Mucosa of rectum (tissue), 2 donors: ENCODE measurements at regions not wholly inside any gene's neighbourhood (a gene's known extent, or its start where the extent isn't known, plus 50 kb on each side); places are given as distances from the start of the nearest gene placed in this dataset.

ENCODE experiments used
- H3K27ac ChIP-seq, 2 donors: one replicate each; pipeline ENCODE4 v1.7.0; 2013; ENCODE audit warnings: inconsistent platforms in 2 of 2, low read depth in 2 of 2, low read length in 2 of 2
- H3K27me3 ChIP-seq, 2 donors: one replicate each; pipeline ENCODE4 v1.7.0; 2013; ENCODE audit warnings: low read length in 2 of 2; ENCODE audit not compliant: control insufficient read depth in 2 of 2, insufficient read depth in 2 of 2
- H3K36me3 ChIP-seq, 2 donors: one replicate each; pipeline ENCODE4 v1.7.0; 2013; ENCODE audit warnings: low read length in 2 of 2; ENCODE audit not compliant: control insufficient read depth in 2 of 2, insufficient read depth in 2 of 2
- H3K4me1 ChIP-seq, 2 donors: one replicate each; pipeline ENCODE4 v1.7.0; 2013; ENCODE audit warnings: low read length in 2 of 2, mild to moderate bottlenecking in 1 of 2; ENCODE audit not compliant: control insufficient read depth in 2 of 2, insufficient read depth in 2 of 2
- H3K4me3 ChIP-seq, 2 donors: one replicate each; pipeline ENCODE4 v1.7.0; 2013; ENCODE audit warnings: low read length in 2 of 2
- H3K9ac ChIP-seq, 2 donors: one replicate each; pipeline ENCODE4 v1.7.0; 2013; ENCODE audit warnings: low read length in 2 of 2, low read depth in 1 of 2, mild to moderate bottlenecking in 1 of 2
- H3K9me3 ChIP-seq, 2 donors: one replicate each; pipeline ENCODE4 v1.7.0; 2013; ENCODE audit warnings: low read length in 2 of 2; ENCODE audit not compliant: control insufficient read depth in 2 of 2
- donor health status: healthy.
- donor health status: Normal muscosa, but diverticular disease.

DNA sequence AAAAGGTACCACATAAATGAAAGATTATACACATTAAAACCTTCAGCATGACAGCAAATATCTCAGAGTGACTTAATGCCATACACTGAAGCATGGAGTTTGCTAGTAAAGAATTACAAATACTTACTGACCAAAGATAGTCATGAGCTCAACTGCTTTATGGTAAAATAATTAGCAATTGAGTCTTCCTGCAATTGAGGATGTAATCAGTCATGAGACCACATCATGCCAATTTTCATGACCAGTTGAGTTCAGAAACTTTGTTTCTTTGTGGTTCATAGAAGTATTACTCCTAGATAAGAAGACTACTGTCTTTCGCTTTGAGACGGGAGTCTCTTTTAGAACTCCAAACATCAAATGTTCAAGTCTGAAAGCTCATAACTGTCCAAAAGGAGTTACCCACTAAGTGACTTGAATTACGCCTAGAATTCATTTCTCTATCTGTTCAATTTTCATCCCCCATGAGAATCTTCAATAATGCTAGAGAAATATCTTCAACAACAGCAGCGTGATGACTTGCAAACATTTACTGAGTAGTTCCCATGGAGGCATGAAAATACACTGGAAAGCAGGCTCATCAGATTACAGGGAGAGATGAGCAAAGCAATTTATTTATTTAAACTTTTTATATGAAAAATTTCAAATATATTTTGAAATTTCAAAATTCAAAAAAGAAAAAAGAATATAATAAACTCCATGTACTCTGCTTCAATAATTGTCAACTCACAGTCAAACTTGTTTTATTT lies 120.0 kb downstream of the BTG1 start:
- no peaks in the 10 kb centered on the region for H3K27me3 ChIP-seq
- no peak overlapping the region for H3K27ac ChIP-seq
- H3K4me1 ChIP-seq, result peaks cover 0 to 3% of the 10 kb centered on the region in 2 donors
- no peaks in the 10 kb centered on the region for H3K9me3 ChIP-seq
- no peaks in the 10 kb centered on the region for H3K36me3 ChIP-seq
- H3K9ac ChIP-seq, result no peak overlapping the region
- H3K4me3 ChIP-seq, result no peak overlapping the region

- Histone ChIP-seq H3K27ac (no peak overlapping the region), H3K36me3 (no peaks in the 10 kb centered on the region), H3K9me3 (no peaks in the 10 kb centered on the region), H3K4me1 (no peaks in the 10 kb centered on the region), H3K4me3 (no peak overlapping the region), H3K9ac (no peak overlapping the region), H3K27me3 (no peaks in the 10 kb centered on the region)
Observed at GRCh38 chr12:92022093-92022492, 123.6 kb downstream of the BTG1 start.

GRCh38 chr12:92021666-92022035 lies 124.0 kb downstream of the BTG1 start:
- Histone ChIP-seq H3K36me3 (no peaks in the 10 kb centered on the region), H3K27me3 (no peaks in the 10 kb centered on the region), H3K4me3 (no peak overlapping the region), H3K27ac (no peak overlapping the region), H3K9ac (no peak overlapping the region), H3K9me3 (no peaks in the 10 kb centered on the region), H3K4me1 (no peaks in the 10 kb centered on the region)

DNA sequence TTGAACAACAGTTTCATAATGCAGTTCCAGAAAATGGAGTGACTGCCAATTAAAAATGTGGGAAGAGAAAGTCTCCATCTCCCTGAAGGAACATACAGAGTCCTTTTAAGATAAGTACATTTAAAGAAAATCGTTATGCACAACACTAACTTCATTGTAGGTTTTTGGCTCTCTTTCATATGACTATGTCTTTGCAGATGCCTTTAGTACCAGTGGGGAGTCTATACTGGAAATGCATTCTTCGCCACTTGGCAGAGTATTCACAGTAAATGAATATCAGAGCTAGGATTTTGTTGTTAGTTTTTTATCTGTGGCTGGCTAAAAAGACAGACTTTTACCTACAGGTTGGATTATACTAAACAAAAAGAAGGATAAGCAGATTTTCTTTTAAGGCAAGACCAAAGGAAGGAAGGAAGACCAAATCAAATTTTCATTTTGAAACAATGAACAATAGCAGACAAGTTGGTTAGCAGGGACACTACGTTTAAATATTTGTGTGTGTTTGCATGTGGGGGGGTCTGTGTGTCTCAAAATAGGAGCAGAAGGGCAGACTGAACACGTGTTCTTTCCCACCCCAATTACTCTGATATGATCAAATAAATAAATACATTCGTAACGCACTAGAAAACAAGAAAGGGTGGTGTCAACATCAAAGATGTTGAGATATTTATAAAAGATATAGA lies 124.5 kb downstream of the BTG1 start:
- H3K9me3 ChIP-seq, result no peaks in the 10 kb centered on the region
- no peak overlapping the region for H3K27ac ChIP-seq
- no peak overlapping the region for H3K4me3 ChIP-seq
- H3K36me3 ChIP-seq, result no peaks in the 10 kb centered on the region
- H3K9ac ChIP-seq, result no peak overlapping the region
- no peaks in the 10 kb centered on the region for H3K4me1 ChIP-seq
- no peaks in the 10 kb centered on the region for H3K27me3 ChIP-seq

DNA sequence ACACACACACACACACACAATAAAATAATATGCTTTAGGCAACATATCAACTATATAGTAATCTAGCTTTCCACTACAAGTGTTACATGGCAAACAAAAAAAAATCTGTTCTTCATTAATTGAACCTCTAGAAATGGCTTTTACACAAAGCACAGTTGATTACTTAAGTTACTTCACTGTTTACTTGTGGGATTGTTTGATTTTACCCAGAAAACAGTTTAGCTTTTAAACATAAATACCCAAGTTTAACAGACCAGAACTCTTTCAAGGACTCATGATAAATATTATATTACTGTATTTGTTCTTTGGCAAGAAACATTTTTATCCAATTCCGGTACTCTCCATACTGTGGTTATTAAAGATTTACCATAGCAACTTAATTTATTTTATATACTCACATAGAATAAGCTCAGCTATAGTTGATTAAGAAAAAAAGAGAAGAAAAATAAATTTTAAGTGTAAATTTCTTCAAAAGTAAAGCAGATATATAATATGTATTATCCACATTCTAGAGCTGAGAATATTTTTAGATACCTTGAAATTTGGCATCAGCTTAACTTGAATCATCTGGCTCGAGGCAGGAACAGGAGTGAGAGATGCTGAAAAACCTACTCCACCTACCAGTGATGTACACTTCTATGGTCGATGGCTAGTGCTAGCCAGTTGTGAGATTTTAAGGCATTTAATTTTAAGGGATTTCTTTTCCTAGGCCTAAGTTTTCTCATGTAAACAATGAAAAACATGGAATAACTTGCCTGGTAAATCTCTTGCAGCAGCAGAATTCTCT lies 126.0 kb downstream of the BTG1 start:
- no peak overlapping the region for H3K9ac ChIP-seq
- H3K4me3 ChIP-seq, result no peak overlapping the region
- no peaks in the 10 kb centered on the region for H3K4me1 ChIP-seq
- no peaks in the 10 kb centered on the region for H3K36me3 ChIP-seq
- no peaks in the 10 kb centered on the region for H3K27me3 ChIP-seq
- no peaks in the 10 kb centered on the region for H3K9me3 ChIP-seq
- no peak overlapping the region for H3K27ac ChIP-seq

DNA sequence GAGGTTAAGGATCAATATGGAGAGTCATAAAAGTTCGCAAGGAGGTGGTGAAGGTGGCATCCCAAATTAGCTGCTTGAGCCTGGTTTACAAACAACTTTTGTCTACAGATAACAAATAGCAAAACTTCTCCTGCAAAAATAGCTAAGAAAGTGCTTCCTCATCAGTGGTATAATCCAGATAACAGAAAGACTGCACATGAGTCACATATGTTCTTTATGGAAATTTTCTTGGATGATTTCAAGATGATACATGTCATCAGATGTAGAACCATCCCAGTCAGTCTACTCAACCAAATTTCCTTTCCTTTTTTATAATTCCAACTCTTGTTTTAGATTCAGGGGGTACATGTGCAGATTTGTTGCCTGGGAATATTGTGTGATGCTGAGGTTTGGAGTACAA lies 133.0 kb downstream of the BTG1 start:
- H3K4me3 ChIP-seq, result no peak overlapping the region
- H3K36me3 ChIP-seq, result no peaks in the 10 kb centered on the region

DNA sequence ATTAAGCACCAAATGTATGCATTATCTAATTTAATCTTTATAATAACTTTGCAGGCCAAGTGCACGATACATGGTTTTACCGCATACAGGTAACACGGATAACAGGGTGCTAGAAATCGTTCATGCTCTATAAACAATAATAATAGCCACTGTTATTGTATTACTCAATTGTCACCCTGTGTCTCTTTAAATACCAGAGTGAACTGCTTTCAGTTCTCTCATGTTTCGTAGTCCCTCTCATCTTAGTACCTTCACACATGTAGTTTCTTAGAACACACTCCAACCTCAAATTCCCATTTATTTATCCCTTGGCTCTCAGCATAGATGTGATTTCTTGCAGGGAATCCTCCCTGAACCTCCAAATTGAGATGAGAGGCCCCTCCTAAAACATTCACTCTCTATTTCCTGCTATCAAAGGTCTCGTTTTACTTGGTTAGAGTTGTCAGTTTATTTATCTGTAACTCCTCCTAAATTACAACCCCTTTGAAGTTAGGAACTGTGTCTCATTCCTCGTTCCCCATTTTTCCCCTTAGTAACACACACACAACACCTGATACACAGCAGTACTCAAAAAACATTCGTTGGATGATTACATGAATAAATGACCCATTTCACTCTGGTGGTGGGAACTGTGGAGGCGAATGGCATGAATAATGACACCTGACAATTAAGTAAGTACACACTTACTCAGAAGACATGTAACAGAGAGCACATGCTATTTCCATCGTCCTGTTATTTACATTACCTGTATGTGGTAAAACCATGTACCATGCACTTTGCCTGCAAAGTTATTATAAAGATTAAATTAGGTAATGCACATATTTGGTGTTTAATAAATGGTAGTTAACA lies 134.6 kb downstream of the BTG1 start:
- no peak overlapping the region for H3K27ac ChIP-seq
- H3K9me3 ChIP-seq, result no peaks in the 10 kb centered on the region
- no peaks in the 10 kb centered on the region for H3K36me3 ChIP-seq
- no peak overlapping the region for H3K4me3 ChIP-seq
- H3K4me1 ChIP-seq, result no peaks in the 10 kb centered on the region
- no peak overlapping the region for H3K9ac ChIP-seq
- no peaks in the 10 kb centered on the region for H3K27me3 ChIP-seq

More for the DNA sequence above, 133.0 kb downstream of the BTG1 start:
- Histone ChIP-seq H3K9me3 (no peaks in the 10 kb centered on the region), H3K9ac (no peak overlapping the region), H3K4me1 (no peaks in the 10 kb centered on the region), H3K27ac (no peak overlapping the region), H3K27me3 (no peaks in the 10 kb centered on the region)

DNA sequence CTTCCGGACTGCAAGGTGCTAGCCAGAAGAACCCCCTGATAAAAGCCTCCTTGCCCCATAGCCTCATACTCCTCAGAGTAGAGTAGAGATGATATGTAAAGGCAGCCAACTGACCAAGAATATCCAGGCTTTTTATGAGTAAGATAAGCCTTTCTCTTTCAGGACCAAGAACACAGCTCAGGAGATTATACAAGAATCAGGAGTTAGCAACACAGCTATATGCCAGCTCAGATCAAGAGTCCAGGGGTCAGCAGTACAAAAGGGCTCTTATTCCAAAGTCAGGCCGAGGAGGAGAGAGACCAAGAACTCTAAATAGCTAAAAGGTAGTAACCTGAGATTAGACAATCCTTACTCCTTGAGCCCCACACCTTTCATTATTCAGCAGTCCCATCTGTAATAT lies 135.3 kb downstream of the BTG1 start:
- Histone ChIP-seq H3K4me1 (no peaks in the 10 kb centered on the region), H3K4me3 (no peak overlapping the region), H3K27me3 (no peaks in the 10 kb centered on the region), H3K9ac (no peak overlapping the region), H3K36me3 (no peaks in the 10 kb centered on the region), H3K9me3 (no peaks in the 10 kb centered on the region), H3K27ac (no peak overlapping the region)

- H3K9ac ChIP-seq, result no peak overlapping the region
- no peaks in the 10 kb centered on the region for H3K9me3 ChIP-seq
- H3K36me3 ChIP-seq, result no peaks in the 10 kb centered on the region
- H3K4me3 ChIP-seq, result no peak overlapping the region
- no peak overlapping the region for H3K27ac ChIP-seq
- H3K4me1 ChIP-seq, result no peaks in the 10 kb centered on the region
- no peaks in the 10 kb centered on the region for H3K27me3 ChIP-seq
Observed at GRCh38 chr12:92008345-92008744, 137.3 kb downstream of the BTG1 start.
